Activated CD4-positive, alpha-beta T cell treated with anti-CD3 and anti-CD28 coated beads, Interleukin-2, amount 10 ng/mL, durations not matched to agents 7 days and 5 days (primary cell): ENCODE measurements at regions not wholly inside any gene's neighbourhood (a gene's known extent, or its start where the extent isn't known, plus 50 kb on each side); places are given as distances from the start of the nearest gene placed in this dataset.

Experiments used
- CTCF ChIA-PET: fragments of 350-600 bp; sonication (Branson Sonifier 250); formaldehyde crosslinking; loops from one replicate; lab custom pipeline; 2021; ENCODE audit warnings: antibody characterized with exemption; lab: Charles Lee
- POLR2A ChIA-PET: fragments of 350-600 bp; sonication (Branson Sonifier 250); formaldehyde crosslinking; loops from one replicate; lab custom pipeline; 2021; ENCODE audit warnings: antibody characterized with exemption; lab: Charles Lee
- DNase-seq: peaks from one replicate; pipeline ENCODE4 v3.0.0-alpha.2; 2020
- H3K27ac Mint-ChIP-seq: one replicate; pipeline ENCODE4 v1.8.0; 2021; ENCODE audit warnings: mild to moderate bottlenecking, moderate library complexity, mixed read lengths
- H3K27me3 Mint-ChIP-seq: one replicate; pipeline ENCODE4 v1.8.0; 2021; ENCODE audit warnings: mixed read lengths
- H3K36me3 Mint-ChIP-seq: one replicate; pipeline ENCODE4 v1.8.0; 2021; ENCODE audit warnings: low read depth, mixed read lengths
- H3K4me1 Mint-ChIP-seq: one replicate; pipeline ENCODE4 v1.8.0; 2021; ENCODE audit warnings: mixed read lengths
- H3K4me3 Mint-ChIP-seq: one replicate; pipeline ENCODE4 v1.8.0; 2021; ENCODE audit warnings: mild to moderate bottlenecking, moderate library complexity, mixed read lengths
- H3K9me3 Mint-ChIP-seq: one replicate; pipeline ENCODE4 v1.8.0; 2021; ENCODE audit warnings: mixed read lengths

DNA sequence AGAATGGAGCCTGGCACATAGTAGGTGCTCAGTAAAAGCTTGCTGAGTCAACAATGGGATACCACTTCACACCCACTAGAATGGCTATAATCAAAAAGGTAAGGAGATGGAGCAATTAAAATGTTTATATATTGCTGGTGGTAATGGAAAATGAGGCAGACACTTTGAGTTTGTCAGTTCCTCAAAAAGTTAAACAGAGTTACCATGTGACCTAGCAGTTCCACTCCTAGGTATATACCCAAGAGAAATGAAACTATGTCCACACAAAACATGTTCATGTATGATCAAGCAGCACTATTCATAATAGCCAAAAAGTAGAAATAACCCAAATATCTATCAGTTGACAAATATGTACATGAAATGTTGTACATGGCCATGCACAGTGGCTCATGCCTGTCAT, 74.8 kb upstream of the ECE1 start:
- ChIA-PET CTCF (interaction anchor here (1.0 to 2.4 kb wide), 3 partner anchors 79 to 120 kb away, joined by 3 to 9 read pairs (median 6); no protein-coding TSS in a partner anchor), POLR2A (interaction anchor here (0.6 kb wide), 1 partner anchor 443 kb away, joined by 3 read pairs; no protein-coding TSS in a partner anchor)
- H3K36me3 Mint-ChIP-seq, result no peaks in the 10 kb centered on the region
- DNase-seq, result no peak
- peaks cover 8% of the 10 kb centered on the region for H3K4me1 Mint-ChIP-seq
- no peak overlapping the region for H3K4me3 Mint-ChIP-seq
- H3K27me3 Mint-ChIP-seq, result no peaks in the 10 kb centered on the region
- no peak overlapping the region for H3K27ac Mint-ChIP-seq
- no peaks in the 10 kb centered on the region for H3K9me3 Mint-ChIP-seq

DNA sequence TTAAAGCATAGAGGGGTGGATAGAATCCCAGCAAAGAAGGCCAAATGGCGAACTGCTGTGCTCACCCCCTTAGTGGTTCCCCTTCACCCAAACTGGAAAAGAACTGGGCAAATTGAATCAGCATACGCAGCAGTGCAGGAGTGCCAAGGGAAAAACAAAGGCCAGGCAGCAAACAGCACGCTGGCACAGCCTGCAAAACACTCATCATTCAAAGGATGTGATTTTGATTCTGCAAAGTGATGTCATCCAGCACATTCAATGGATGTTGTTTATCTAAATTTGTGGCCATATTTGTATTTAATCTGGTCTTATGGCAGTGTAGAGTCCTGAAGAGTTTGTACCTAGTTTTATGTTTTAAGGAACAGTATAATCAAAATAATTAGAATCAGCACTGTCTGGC, 71.8 kb upstream of the ECE1 start:
- H3K27ac Mint-ChIP-seq, result no peak overlapping the region
- peaks cover 3% of the 10 kb centered on the region for H3K4me1 Mint-ChIP-seq
- no peaks in the 10 kb centered on the region for H3K27me3 Mint-ChIP-seq
- POLR2A ChIA-PET, result no interaction called here
- no peak overlapping the region for H3K4me3 Mint-ChIP-seq
- H3K36me3 Mint-ChIP-seq, result no peaks in the 10 kb centered on the region
- CTCF ChIA-PET, result no interaction called here
- H3K9me3 Mint-ChIP-seq, result no peaks in the 10 kb centered on the region
- no peak for DNase-seq

DNA sequence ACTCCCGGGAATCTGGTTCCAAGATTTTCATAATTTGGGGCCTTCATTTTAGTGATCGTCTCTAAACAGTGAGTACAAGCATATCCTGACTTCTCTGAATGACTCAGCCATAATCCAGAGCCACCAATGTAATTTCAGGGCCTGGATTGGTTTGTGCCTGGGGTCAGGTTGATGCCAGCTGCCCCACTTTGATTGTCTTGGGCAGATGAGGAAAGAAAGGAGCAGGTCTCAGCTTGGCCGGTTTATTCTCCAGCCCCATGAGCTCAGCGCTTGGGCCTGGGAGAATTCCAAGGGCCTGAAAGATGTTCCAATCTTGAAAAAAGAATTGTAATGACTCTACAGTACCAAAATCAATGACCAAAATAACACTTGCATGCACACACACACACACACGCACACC, 71.2 kb upstream of the ECE1 start:
- Mint-ChIP-seq H3K27me3 (no peaks in the 10 kb centered on the region), H3K4me1 (peaks cover 3% of the 10 kb centered on the region), H3K27ac (no peak overlapping the region), H3K36me3 (no peaks in the 10 kb centered on the region), H3K9me3 (no peaks in the 10 kb centered on the region), H3K4me3 (no peak overlapping the region)
- CTCF ChIA-PET, result interaction anchor here (0.6 kb wide), 1 partner anchor 44 kb away, joined by 3 read pairs; no protein-coding TSS in a partner anchor
- POLR2A ChIA-PET, result no interaction called here
- no peak for DNase-seq

DNA sequence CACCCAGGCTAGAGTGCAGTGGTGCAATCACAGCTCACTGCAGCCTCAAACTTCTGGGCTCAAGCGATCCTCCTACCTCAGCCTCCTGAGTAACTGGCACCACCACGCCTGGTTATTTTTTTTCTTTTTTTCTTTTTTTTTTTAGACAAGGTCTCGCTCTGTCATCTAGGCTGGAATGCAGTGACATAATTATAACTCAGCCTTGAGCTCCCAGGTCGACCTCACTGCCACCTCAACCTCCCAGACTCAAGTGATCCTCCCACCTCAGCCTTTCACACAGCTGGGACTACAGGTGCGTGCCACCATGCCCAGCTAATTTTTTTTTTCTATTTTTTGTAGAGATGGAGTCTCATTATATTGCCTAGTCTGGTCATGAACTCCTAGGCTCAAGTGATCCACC, 66.9 kb upstream of the ECE1 start:
- POLR2A ChIA-PET, result no interaction called here
- no peak for DNase-seq
- CTCF ChIA-PET, result interaction anchor here (0.6 kb wide), 1 partner anchor 42 kb away, joined by 4 read pairs; no protein-coding TSS in a partner anchor
- no peak overlapping the region for H3K27ac Mint-ChIP-seq
- H3K4me3 Mint-ChIP-seq, result no peak overlapping the region
- peaks cover 2% of the 10 kb centered on the region for H3K27me3 Mint-ChIP-seq
- no peaks in the 10 kb centered on the region for H3K36me3 Mint-ChIP-seq
- H3K4me1 Mint-ChIP-seq, result no peaks in the 10 kb centered on the region
- no peaks in the 10 kb centered on the region for H3K9me3 Mint-ChIP-seq

DNA sequence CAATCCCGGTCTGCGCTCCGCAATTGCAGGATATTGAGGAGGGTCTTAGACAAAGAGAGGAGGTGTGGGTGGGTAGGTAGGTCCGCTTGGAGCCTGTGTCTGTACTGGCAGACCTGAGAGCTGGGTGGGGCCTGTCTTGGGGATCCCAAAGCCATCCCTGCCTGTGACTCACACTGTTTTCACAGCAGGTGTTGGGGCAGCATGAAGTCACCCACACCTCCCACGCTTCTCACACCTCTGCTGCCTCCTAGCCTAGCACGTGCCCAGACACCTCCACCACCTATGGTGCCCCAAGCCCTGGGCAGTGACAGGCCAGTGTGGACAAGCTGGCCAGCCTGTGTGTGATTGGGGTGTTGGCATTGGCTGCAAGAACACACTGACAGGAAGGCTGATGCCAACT, 65.7 kb upstream of the ECE1 start:
- CTCF ChIA-PET, result interaction anchor here (0.6 to 1.2 kb wide), 2 partner anchors 13 to 127 kb away, joined by 3 read pairs; no protein-coding TSS in a partner anchor
- H3K36me3 Mint-ChIP-seq, result no peaks in the 10 kb centered on the region
- peaks cover 5% of the 10 kb centered on the region for H3K27me3 Mint-ChIP-seq
- DNase-seq, result no peak
- H3K4me1 Mint-ChIP-seq, result no peaks in the 10 kb centered on the region
- no peaks in the 10 kb centered on the region for H3K9me3 Mint-ChIP-seq
- no peak overlapping the region for H3K27ac Mint-ChIP-seq
- POLR2A ChIA-PET, result no interaction called here
- H3K4me3 Mint-ChIP-seq, result no peak overlapping the region

DNA sequence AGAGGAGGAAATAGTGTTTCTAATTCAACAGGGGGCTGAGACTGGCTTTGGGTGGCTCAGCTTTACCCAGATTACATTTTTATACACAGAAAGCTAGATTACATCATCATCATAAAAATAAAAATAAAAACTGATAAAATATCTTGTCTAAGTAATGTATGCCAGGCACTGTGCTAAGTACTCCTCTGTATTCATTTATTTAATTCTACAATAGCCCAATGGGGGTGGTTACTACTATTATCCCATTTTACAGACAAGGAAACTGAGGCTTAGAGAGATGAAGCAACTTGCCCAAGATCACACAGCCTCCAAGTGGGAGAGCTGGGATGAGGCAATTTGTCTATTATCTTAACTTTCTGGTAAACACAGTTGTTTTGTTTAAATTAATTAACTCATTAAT, 62.3 kb upstream of the ECE1 start:
- ChIA-PET POLR2A (no interaction called here), CTCF (interaction anchor here (0.6 kb wide), 1 partner anchor 47 kb away, joined by 3 read pairs; no protein-coding TSS in a partner anchor)
- H3K27ac Mint-ChIP-seq, result no peak overlapping the region
- no peaks in the 10 kb centered on the region for H3K9me3 Mint-ChIP-seq
- H3K36me3 Mint-ChIP-seq, result no peaks in the 10 kb centered on the region
- H3K4me3 Mint-ChIP-seq, result no peak overlapping the region
- peaks cover 5% of the 10 kb centered on the region for H3K27me3 Mint-ChIP-seq
- DNase-seq, result no peak
- no peaks in the 10 kb centered on the region for H3K4me1 Mint-ChIP-seq

DNA sequence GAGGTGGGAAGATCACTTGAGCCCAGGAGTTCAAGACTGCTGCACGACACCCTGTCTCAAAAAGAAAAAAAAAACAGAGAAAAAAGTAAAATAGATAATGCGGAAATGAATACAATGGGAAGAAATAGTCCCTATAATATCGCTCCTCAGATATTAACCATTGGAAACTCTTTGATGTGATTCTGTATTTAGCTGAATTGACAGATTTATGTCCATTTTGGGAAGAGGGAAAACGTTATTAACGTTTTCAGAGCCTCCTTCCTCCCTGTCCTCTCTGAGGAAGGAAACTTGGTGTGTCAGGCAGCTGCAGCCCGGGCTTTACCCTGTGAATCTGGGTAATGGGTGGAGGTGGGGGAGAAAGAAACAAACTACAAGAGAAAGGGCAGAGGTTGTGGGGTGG, 61.6 kb upstream of the ECE1 start:
- H3K4me1 Mint-ChIP-seq, result no peaks in the 10 kb centered on the region
- H3K27ac Mint-ChIP-seq, result no peak overlapping the region
- H3K27me3 Mint-ChIP-seq, result peaks cover 5% of the 10 kb centered on the region
- ChIA-PET CTCF (interaction anchor here (0.7 kb wide), 1 partner anchor 14 kb away, joined by 3 read pairs; no protein-coding TSS in a partner anchor), POLR2A (no interaction called here)
- DNase-seq, result no peak
- H3K36me3 Mint-ChIP-seq, result no peaks in the 10 kb centered on the region
- no peak overlapping the region for H3K4me3 Mint-ChIP-seq
- H3K9me3 Mint-ChIP-seq, result no peaks in the 10 kb centered on the region

DNA sequence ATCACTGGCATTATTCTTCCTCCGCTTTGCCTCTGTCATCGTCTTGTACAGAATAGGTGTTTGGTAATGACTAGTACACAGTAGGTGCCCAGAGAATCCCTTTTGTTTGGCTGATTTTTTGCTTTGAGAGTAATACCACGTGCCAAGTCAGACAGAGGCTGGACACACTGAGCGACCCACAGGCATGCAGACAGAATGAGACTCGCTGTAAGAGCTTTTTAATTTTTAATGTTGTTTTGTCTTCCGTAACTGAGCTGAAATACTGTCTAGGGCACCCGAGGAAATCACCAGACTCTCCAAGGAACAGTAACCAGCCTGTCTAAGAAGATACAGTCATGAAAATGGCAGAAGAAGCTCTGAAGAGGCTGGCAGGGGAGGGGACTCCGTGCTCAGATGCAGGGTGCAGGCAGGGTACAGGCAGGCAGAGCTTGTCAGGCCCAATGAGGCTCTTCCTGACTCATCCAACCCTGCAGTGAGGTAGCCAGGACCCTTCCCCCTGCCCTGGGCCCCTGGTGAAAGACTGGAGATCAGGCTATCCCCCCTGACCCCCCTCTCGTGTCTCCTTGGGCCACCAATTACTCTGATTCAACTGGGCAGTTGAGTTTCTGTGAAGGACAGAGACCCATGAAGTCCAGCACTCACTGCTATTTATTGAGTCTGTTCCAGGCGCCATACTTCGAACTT, 60.1 kb upstream of the ECE1 start:
- Mint-ChIP-seq H3K4me3 (no peak overlapping the region), H3K27ac (no peak overlapping the region), H3K4me1 (no peaks in the 10 kb centered on the region), H3K27me3 (peaks cover 5% of the 10 kb centered on the region), H3K9me3 (no peaks in the 10 kb centered on the region), H3K36me3 (no peaks in the 10 kb centered on the region)
- no peak for DNase-seq
- ChIA-PET POLR2A (no interaction called here), CTCF (no interaction called here)

DNA sequence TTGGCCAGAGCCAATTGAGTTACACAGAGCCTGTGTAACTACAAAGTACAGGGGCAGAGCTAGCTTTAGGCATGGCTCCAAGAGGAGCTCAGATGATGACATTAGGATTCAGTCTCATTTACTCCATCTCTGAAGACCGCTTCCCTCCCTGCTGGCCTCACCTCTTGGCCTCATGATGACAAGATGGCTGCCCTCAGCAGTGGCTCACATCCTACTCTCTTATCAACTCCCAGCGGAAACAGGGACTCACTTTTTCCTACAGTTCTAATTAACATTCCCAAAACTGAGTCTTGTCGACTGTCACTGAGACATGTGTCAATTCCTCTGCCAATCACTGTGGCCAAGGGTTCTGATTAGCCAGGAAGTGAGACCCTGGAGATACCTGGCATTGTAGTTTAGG, 59.4 kb upstream of the ECE1 start:
- ChIA-PET POLR2A (no interaction called here), CTCF (no interaction called here)
- Mint-ChIP-seq H3K36me3 (no peaks in the 10 kb centered on the region), H3K9me3 (no peaks in the 10 kb centered on the region), H3K27me3 (peaks cover 5% of the 10 kb centered on the region), H3K4me1 (no peaks in the 10 kb centered on the region), H3K4me3 (no peak overlapping the region), H3K27ac (no peak overlapping the region)
- DNase-seq, result no peak

DNA sequence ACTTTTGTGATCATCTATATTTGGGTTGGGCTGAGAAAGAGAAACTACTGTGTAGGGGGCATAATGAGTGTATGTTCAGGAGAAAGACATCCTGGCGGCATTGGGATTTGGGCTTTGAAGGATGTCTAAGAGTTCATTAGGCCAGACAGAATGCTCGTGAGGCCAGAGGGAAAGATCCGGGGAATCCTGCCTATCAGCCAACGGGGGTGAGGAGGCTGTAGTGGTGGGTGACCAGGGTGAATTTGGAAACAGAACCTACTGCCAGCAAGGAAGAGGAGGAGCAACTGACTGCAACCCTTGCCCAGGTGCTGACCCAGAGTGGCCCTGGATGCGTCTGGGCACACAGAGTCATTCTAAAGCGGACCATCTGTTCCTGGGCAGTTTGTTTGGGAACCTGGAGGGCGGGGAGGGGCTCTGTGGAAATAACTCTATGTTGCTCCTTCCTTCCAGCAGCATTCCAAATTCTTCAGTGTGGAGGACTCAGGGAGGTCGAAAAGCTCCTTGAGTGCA, 56.9 kb upstream of the ECE1 start:
- Mint-ChIP-seq H3K4me3 (no peak overlapping the region), H3K36me3 (peaks cover 8% of the 10 kb centered on the region), H3K9me3 (no peaks in the 10 kb centered on the region), H3K27ac (no peak overlapping the region), H3K27me3 (peaks cover 2% of the 10 kb centered on the region), H3K4me1 (peaks cover 19% of the 10 kb centered on the region)
- ChIA-PET POLR2A (no interaction called here), CTCF (interaction anchor here (1.6 kb wide), 1 partner anchor 76 kb away, joined by 4 read pairs; no protein-coding TSS in a partner anchor)
- no peak for DNase-seq

DNA sequence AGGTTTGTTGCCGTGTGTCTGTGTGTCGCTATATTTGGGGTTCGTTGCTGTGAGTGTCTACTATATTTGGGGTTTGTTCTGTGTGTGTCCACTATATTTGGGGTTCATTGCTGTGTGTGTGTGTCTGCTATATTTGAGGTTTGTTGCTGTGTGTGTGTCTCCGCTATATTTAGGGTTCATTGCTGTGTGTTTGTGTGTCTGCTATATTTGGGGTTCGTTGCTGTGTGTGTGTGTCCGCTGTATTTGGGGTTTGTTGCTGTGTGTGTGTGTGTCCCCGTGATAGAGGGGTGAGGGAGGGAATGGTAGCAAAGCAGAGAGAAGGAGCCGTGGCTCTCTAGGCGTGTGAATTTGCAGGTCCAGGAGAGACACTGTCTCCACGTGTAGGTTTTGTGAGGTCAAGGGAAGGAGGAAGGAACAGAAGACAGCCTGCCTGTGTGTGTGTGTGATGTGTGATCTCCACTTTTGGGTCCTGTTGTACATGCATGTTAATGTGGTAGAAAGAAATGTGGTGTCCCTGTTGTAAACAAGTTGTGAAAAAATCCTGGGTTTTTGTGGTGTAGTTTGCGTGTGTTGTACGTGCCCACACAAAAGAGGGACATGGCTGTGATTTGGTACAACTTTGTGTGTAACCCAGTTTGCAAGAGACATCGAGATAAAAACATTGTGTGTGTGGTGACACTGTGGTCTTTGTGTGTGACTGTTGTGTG, 56.3 kb upstream of the ECE1 start:
- Mint-ChIP-seq H3K4me1 (peaks cover 25% of the 10 kb centered on the region), H3K36me3 (peaks cover 8% of the 10 kb centered on the region), H3K9me3 (no peaks in the 10 kb centered on the region), H3K27me3 (no peaks in the 10 kb centered on the region), H3K27ac (no peak overlapping the region), H3K4me3 (no peak overlapping the region)
- ChIA-PET CTCF (interaction anchor here (1.0 kb wide), 1 partner anchor 258 kb away, joined by 3 read pairs; no protein-coding TSS in a partner anchor), POLR2A (interaction anchor here (2.1 kb wide), 1 partner anchor 53 kb away, joined by 12 read pairs; no protein-coding TSS in a partner anchor)
- DNase-seq, result no peak

DNA sequence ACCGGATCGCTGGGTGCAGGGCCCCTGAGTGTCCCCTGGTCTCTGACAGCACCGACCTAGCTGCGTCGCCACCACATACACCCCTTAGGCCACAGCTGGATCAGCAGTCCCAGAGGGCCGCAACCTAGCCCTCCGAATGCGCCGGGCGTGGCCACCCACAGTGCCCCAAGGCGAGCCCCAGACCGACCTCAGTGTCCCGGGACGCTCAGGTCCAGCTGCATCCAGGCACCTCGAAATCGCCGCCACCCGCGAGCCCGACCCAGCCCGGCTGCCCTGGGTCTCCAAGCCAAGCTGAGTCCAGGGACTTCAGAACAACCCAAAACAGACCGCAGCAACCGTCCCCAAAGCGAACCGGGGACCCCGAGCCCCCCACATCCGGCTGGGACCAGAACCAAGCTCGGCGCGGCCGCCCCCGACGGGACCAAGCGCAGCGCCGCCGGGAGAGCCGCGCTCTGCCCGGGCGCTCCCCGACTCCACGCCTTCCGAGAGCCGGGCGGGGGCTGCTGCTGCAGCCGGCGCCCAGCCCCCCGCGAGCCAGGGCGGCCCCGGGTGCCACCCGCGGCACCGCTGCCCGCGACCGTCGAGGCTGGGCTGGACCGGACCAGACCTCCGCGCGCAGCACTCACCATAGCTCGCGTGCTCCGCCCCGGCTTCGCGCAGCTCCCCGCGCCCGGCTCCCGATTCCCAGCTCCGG, 54.6 kb upstream of the ECE1 start:
- Mint-ChIP-seq H3K9me3 (no peaks in the 10 kb centered on the region), H3K4me3 (peak overlapping the region; percentile 85), H3K36me3 (peaks cover 12% of the 10 kb centered on the region), H3K27ac (peak overlapping the region; percentile 94), H3K4me1 (peaks cover 40% of the 10 kb centered on the region), H3K27me3 (no peaks in the 10 kb centered on the region)
- CTCF ChIA-PET, result interaction anchor here (0.7 to 1.6 kb wide), 12 partner anchors 9 to 680 kb away, joined by 3 to 7 read pairs (median 4); no protein-coding TSS in a partner anchor
- POLR2A ChIA-PET, result interaction anchor here (1.0 to 2.1 kb wide), 2 partner anchors 51 to 65 kb away, joined by 4 to 12 read pairs; no protein-coding TSS in a partner anchor
- DNase-seq, result no peak
